Suprapubic skin (tissue), 4 donors: ENCODE measurements at regions not wholly inside any gene's neighbourhood (a gene's known extent, or its start where the extent isn't known, plus 50 kb on each side); places are given as distances from the start of the nearest gene placed in this dataset.

Experiments used
- EP300 ChIP-seq: sonication (generic); formaldehyde crosslinking; IDR thresholded peaks from one replicate; pipeline ENCODE4 v1.6.1; 2017; ENCODE audit warnings: antibody characterized with exemption
- POLR2A ChIP-seq, 2 donors: fragments of 450-650 bp; IDR thresholded peaks; one replicate each; pipeline ENCODE4 v1.6.1; 2017; ENCODE audit warnings: antibody characterized with exemption in 2 of 2, mild to moderate bottlenecking in 2 of 2, moderate library complexity in 2 of 2
- POLR2AphosphoS5 ChIP-seq, 3 donors: sonication (generic); formaldehyde crosslinking; IDR thresholded peaks; one replicate each; pipeline ENCODE4 v1.6.1; 2017; ENCODE audit warnings: antibody characterized with exemption in 3 of 3
- TF ChIP-seq, protein P1 (sequence below), 2 donors: fragments of 200-600 bp in 1 of 2; fragments of 450-650 bp in 1 of 2; sonication (generic) in 1 of 2; IDR thresholded peaks; one replicate each; pipeline ENCODE4 v1.5.1; 2016 to 2019; ENCODE audit warnings: antibody characterized with exemption in 2 of 2, mild to moderate bottlenecking in 1 of 2, moderate library complexity in 1 of 2

DNA sequence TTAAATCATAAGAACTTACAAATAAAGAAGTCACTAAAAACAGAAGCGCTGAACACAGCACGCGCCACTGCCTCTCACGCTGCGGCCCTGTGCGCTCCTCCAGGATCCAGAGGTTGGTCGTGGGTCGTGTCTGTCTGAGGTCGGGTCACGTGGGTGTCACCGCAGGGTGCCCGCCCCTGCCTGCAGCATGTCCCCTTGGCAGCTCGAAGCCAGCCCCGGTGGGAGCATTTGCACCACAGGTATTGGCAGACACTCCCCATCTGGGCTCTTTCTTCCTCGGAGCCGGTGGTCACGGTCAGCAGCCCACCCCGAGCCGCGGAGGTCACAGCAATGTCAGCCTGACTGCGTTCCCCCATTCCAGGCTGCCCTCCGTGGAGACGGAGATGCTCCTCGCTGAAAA is 88.6 kb downstream of the PDGFA start:
- TF ChIP-seq, protein P1, sequence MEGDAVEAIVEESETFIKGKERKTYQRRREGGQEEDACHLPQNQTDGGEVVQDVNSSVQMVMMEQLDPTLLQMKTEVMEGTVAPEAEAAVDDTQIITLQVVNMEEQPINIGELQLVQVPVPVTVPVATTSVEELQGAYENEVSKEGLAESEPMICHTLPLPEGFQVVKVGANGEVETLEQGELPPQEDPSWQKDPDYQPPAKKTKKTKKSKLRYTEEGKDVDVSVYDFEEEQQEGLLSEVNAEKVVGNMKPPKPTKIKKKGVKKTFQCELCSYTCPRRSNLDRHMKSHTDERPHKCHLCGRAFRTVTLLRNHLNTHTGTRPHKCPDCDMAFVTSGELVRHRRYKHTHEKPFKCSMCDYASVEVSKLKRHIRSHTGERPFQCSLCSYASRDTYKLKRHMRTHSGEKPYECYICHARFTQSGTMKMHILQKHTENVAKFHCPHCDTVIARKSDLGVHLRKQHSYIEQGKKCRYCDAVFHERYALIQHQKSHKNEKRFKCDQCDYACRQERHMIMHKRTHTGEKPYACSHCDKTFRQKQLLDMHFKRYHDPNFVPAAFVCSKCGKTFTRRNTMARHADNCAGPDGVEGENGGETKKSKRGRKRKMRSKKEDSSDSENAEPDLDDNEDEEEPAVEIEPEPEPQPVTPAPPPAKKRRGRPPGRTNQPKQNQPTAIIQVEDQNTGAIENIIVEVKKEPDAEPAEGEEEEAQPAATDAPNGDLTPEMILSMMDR (IDR thresholded peaks at IDR 0.05), result no peak
- TF ChIP-seq POLR2A (IDR thresholded peaks at IDR 0.05) (no peak), EP300 (no peak), POLR2AphosphoS5 (IDR thresholded peaks at IDR 0.05) (no peak)
